Activated CD4-positive, CD25-positive, alpha-beta regulatory T cell (primary cell): ENCODE measurements at regions not wholly inside any gene's neighbourhood (a gene's known extent, or its start where the extent isn't known, plus 50 kb on each side); places are given as distances from the start of the nearest gene placed in this dataset.
A peak's percentile ranks its signal among the peaks of the same experiment; 100 is the strongest.
"Not testable (repeated sequence)": the region's sequence is repeated elsewhere in the genome, so short reads cannot be mapped to it uniquely, and the experiment has no call there.

Source experiments
- DNase-seq, 4 experiments: peaks; one replicate each; lab custom pipeline; 2025; lab: John Stamatoyannopoulos, UW

DNA sequence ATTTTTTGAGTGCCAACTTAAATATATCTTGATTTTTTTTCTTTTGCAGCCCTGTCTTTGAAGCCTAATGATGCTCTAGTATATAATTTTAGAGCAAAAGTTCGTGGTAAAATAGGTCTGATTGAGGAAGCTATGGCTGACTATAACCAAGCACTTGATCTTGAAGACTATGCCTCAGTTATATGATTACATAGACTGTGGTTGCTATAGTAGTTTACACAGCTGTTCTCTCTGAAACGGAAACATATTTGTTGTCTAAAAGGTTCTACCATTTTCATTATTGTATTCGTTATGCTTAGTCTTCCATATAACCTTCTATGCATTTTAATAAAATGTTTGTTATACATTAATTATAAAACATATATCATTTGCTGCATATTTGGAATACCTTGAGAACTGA is 246.7 kb downstream of the TTC6 start:
- DNase-seq = no peak

DNA sequence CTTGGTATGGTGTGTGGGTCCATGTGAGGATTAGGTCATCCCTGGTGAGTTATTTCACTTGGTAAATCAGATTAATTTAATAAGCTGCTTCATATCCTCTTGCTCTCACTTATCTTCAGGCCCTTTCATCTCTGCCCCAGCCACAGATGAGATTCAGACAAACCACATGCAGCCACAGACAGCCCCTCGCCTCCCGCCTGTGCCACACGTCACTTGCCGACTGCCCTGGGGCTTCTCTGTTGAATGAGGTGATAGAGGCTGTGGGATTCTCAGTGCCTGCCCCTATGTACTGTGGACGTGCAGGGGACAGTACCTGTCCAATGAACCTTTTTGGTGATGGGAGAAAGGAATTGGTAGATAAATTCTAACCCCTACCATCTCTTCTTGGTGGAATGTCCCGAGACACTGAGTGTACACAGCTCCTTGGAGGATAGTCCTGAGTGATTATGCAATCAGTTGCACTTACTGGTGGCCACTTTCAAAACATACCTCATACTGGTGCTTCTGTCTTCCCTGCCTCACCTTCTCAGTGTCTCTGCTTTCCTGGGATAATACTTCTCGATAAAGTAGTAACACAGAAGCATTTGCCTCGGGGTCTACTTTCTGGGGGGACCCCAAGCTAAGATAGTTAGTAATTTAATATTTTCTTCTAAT is 248.7 kb downstream of the TTC6 start:
- no peak for DNase-seq

DNA sequence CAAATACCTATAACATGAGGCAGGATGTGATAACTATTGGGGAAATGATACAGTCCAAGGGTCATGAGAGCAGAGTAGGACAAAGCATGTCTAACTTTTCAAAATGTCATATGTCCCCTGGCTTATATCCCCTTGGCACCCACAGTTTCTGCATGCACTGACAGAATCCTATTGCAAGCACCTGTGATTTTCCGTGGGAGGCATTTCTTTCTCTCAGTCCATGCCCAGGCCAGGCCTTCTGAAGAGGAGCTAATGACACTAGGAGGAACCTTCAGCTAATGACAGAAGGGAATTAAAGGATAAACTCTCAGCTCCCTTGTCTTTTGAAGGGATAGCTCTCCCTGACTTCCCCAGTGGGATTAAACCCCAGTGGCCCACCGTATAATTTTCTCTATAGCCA is 249.2 kb downstream of the TTC6 start:
- no peak for DNase-seq

DNA sequence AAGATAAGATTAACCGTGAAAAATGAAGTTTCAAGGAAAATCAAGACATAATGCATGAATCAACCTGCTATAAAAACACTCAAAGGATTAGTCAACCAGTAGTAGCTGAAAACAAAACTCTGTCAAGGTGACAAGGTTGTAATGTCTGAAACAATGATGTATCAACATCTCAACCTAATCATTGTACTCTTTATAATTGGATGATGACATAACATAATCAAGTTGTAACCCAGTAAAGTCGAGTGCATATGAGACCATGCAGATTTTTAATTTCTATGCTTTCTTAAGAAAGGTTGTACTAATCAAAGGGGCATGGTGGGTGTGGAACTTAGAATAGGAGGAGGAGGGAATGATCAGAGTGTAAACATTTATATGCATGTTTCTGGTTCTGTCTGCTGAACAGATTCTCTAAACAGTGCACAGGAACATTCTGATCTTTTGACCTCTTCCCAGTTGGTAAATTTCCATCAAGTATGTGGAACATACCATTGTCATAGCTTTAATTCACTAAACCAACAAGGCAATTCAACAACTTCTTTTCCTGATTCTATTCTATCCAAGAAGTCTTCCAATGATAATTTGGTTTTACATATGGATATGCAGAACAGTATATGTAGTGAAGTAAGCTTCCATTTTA is 253.7 kb downstream of the TTC6 start:
- DNase-seq = no peak

DNA sequence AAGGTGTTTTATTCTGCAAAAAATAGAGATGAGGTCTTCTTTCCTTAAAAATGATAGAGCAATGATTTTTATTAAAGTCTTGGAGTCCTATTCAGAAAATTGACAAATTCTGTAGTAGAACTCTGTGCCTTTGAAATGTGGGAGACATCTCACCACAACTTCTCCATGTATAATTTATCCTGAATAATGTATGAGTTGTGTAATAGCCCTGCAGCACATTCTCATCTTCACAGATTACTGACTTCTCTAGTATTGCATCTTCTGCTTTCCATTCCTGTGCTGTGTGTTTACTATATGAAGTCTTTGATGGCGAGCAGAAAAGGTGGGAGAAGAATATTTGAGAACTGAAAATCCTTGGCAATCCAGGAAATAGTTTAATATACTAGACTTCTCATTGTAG is 255.6 kb downstream of the TTC6 start:
- no peak for DNase-seq

DNA sequence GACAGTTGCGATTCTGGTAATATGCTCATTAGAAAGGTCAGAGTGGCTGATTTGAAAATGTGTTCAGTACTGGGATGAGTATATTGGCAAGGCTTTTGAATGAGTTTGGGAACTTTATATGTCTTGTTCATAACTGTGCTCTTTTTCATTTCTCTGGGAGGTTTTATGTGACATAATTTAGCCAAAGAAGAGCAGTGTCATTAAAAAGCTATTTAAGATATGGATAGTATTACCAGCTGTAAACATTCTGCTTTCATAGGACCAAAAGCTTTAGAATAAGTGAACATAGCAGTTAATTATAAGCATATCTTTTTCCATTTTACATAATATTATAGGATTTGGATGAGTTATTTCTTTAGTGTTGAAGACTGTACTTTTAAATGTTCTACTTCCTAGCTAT is 260.4 kb downstream of the TTC6 start:
- DNase-seq = no peak

DNA sequence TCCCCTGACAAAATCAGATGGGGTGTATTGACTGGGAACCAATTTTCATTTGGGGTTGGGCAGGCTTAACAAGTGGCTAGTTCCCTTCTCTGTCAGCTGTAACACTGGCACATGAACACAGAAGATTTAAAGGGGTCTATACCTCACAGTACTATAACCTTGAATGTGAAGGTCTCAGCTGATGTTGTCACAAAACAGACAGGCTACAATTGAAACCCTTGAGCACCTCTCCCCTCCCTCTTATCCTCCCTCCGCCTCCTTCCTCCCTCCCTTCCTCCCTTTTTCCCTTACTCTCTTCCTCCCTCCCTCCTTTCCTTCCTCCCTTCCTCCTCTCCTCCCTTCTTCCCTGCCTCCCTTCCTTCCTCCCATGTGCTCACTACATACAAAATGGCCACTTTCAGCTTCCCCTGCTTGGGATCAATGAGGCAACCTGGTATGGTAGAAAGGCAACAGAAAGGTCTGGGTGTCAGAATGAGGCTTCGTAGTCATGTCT is 262.4 kb downstream of the TTC6 start:
- DNase-seq = no peak

DNA sequence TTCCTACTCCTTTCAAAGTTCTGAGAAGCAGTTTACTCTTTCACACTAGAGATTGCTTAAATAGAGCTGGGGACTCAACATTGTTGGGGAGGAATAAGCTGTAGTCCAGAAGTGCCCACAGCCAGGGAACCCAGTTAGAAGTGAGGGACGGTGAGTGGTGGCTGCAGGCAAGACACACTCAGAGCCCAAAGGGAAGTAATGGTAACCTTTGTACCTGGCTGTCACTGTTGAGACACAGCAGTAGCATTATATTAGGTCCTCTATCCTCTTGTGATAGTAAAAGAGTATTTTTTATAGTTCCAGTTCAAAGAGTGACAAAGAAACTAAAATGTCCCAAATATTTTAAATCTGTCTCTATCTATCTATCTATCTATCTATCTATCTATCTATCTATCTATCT is 263.3 kb downstream of the TTC6 start:
- DNase-seq = no peak

DNA sequence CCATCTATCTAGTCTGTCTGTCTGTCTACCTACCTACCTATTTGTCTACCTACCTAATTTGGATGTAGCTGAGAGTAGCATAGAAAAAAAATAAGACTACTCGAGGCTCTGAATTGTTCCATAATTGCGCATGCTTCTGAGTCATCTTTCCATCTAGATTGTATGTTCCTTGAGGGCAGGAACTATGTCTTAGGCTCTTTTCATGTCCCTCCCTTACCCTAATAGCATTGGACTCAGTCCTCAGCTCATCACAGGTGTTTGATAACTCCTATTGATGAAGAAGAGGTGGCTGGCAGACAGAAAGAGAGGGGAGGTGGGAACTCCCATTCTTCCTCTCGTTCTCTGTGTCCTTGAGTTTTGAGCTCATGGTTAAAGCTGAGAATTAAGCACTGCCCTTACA is 263.7 kb downstream of the TTC6 start:
- DNase-seq = no peak

DNA sequence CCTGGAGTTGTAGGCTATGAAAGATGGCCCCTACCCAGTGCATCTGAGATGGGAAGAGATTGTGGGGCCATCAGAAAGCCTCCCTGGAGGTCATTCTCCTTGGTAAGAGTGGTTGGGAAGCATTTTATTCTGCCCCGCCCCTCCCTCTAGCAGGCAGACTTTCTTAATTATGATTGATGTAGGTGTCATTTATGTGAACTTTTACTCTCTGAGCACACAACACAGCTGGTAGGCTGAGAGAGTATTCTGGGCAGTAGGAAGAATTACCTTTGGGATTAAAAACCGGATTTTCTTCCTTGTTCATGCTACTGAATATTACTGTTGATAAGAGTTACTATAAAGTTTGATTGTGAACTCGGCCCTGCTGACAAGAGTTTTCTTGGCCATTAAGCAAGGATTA is 266.8 kb downstream of the TTC6 start:
- no peak for DNase-seq

DNA sequence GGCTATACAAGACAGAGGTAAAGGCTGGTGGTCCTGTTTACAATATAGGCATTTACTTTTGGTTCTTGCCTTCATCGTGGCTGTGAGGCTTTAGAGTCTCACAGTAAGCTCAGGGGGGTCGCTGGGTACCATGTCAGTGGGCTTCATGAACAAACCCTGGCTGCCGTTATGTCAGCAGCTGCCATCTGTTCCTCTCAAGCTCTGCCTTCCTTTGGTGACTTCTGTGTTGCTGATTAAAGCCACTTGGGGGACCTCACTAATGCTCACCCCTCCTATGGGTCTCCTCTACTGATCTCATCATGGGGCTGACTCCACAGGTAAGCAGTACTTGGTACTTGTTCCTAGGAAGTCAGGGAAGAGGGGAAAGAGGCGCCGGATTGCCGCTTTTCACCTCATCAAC is 268.7 kb downstream of the TTC6 start:
- no peak for DNase-seq

DNA sequence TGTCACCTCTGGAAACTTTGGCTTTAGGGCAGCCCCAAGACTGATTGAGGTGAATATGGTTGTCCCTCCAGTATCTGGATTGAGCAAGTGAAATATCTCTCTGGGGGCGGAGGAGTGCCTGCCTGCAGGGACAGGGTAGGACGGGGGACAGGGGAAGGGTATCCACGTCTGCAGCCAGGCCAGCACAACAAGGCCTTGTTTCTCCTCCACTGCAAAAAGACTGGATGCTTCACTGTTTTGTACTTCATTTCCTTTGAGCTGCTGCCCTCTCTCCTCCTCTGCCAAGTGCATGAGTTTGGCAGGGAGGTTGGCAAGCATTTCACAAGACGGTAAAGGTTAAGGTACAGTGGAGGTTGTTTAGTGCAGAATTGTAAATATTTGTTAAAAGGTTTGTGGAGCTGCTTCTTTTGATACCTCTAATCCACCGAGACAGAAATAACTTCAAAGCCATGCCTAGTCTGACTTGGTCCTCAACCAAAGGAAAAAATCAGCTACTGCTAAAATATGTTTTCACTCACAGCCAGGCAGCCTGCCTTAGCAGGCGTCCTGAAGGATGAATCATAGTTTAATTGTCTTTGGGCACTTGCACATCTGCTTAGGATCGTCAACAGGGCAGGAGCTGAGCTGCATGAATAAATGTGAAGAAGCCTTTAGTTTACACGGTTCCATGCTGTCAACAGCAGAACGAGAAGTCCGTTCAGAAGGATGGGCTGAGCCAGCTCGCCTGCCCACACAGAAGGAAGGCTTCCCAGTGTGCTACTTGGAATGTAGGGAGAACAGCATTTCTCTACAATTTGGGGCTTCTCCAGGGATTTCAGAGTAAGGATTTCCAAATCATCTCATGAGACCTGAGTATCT is 269.7 kb downstream of the TTC6 start:
- no peak for DNase-seq

DNA sequence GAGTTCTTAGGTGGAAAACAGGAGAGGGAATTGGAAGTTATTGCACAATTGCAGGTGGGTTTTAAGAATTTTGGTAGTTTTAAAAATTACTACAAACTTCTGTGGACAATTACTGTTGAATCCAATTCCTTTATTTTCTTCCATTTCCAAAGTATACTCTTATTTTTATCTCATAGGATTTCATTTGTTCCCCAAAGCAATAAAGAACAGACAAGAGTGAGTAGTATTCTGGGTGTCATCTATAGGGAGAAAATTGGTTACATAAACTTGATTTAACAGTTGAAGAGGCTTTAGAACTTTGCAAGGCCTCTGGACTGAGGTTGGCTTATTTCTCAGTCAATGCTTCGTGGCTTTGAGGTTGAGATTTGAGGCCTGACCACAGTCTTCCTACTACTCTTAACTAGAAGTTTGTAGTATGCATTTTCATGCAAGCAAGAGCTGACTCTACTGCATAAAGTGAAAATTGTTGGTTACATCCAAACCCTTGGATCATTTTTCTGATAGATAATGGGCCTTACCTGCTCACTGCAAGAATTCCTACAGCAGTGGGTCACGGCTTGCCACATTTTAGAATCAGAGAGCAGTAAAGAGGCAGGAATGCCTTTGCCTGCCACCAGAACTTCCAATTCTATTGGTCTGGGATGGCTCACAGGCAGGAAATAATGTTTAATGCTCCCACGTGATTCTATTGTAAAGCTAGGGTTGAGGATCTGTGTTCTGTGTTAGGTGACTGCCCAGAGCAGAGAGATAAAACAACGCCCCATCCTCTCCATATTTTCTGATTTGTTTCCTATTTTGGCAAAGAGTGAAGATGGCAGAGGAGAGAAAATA is 270.5 kb downstream of the TTC6 start:
- no peak for DNase-seq

DNA sequence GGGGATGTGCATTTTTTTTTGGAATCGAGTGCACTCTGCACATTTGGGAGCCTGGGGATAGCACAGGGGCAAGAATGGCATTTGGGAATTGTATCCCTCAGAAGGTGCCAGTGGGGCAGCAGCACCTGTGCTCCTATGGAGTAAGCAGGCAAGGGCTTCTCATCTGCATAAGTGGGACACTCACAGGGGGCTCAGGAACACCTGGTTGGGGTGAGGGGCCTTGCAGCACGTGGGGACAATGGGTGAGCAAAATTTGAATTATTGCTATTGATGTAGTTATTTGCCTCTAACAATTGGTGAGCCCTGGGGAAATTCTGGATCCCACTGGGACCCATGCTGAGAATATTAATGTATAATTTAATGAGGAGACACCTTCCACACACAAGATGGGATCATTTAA is 274.2 kb downstream of the TTC6 start:
- DNase-seq = no peak

DNA sequence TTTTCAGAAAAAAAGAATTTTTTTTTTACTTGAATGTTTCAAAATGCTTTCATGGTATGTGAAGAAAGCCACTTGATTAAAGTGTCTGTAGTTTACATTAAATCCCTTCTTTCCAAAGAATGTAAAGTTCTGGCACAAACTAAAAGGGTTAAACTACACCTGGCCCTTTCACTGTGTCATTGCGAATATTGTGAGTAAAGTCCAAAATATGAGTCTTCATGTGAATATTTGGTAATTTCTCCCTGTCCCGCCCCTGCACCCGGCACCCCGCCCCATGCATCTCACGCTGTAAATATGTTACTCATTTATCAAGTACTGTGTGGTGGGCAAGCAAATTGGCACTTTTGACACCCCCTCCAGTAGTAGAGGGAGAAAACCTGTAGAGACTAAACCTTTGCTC is 274.7 kb downstream of the TTC6 start:
- no peak for DNase-seq

DNA sequence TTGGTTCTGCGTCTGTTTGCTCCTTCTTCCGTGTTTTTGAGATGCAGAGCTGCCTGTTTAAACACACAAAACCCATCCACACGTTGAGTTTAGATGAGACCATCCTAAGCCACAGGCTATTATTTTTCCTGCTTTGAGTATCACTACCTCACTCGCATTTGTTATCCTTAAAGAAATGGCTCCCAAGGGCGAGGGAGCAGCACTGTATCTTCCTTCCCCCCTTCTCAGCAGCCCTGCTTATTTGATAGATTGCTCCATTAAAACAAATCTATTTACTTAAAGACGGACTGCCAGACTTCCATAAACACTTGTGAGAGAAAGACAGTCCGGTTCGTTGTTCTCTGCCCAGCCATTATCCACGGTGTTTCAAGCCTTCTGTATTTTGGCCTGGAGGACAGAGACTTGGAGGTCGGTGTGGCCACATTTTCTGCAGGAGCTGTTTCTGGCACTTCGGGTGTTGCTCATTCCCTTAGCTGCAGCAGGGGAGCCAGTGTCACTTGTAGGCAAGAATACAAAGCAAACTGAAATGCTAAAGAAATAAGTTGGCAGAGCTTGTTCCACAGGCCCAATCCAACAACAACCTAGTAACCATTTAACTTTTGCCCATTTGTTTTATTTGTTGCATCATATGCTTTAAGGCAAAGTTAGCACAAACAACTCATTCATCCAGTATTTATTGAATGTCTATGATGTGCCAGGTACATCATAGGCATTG is 275.4 kb downstream of the TTC6 start:
- no peak for DNase-seq

DNA sequence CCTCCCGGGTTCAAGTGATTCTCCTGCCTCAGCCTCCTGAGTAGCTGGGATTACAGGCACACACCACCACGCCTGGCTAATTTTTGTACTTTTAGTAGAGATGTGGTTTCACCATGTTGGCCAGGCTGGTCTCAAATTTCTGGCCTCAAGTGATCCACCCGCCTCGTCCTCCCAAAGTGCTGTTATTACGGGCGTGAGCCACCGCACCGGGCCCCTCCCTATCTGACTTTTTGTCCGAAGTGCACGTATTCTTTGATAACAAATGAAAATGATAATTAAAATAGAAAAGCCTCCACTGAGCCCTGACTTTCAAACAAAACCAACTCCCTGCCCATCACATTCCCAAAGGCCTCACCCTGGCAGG is 278.6 kb downstream of the TTC6 start:
- not testable (repeated sequence) for DNase-seq

DNA sequence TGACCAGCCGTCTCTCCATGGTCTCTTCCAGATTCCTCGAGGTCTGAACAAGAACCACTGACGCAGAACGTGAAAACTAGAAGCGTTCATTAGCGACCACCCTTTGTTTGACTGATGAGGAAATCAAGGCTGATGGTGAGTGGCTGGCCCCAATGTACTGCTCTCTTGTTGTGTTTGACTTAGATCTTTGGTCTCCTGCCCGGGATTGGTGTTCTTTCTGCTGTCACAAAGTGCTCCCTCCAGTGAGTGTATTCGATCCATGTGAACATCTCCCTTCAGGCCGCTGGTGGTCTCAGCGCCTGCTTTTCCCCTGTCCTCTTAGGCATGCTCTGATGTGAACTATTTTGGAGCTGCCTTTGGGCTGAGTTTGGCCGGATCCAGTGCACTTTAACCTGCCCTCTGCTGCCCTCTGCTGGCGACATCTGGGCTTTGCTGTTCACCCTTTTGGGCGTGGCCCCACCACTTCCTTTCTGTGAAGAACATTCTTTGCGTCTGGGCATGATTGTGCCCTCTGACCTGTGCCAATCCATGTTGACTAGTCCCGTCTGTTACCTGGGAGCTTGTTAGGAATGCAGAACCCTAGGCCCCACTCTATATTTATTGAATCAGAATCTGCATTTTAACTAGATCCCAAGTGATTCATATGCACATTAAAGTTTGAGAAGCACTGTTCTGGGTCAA is 279.1 kb downstream of the TTC6 start:
- peak; percentile 20 to 63 (median 42) for DNase-seq

DNA sequence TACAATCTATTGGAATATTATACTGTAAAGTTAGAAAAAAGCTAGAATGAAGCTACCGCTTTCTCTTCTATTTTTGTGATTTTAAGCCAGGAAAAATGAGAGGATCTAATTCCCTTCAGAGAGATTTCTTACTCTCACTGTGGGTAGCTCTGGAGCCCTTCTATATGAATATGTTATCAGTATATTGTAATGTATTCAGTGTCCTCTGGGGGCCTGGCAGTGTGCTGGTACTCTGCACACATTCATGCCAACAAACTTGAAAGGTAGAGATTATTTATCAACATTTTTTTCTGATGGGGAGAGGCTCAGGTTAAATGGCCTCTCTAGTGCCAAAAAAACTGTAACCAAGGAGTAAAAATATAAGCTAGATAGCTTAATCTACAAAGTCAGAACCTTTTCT is 292.8 kb downstream of the TTC6 start:
- no peak for DNase-seq

DNA sequence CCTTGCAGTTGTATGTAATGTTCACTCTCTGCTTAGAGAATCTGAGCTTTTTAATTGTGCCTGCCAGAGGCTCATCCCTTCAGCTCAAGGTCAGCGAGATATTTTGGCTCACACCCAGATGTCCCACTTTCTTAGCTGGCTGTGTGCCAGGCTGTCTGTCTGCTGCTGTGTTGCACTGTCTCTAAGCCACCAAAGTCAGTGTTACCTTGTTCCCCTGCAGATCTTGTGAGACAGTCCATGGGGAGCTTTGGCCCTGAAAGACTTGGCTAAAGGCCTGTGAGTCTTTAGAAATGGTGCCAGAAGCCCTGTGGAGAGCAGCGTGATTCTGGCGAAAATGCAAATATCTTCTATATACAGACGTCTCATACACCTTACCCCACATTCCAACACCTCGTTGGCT is 293.7 kb downstream of the TTC6 start:
- no peak for DNase-seq

DNA sequence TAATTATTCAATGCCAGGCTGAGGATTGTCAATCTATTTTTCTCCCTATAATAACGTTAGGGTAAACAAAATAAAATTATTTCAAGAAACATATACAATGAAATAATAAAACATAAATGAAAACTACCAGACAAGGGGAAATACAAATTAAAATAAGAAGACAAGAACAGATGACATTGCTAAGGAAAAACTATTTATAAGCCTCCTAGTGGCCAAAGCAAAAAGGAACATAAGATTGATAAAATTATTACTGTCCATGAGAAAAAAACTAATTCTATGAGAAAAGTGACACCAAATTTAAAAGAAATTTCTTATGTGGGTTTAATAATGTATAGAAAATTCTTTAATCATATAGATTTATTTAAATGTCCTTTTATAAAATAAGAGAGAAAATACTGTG is 294.7 kb downstream of the TTC6 start:
- DNase-seq = no peak
